ENCODE measurements at regions not wholly inside any gene's neighbourhood (a gene's known extent, or its start where the extent isn't known, plus 50 kb on each side); places are given as distances from the start of the nearest gene placed in this dataset.

- TF ChIP-seq ZNF699 (CRISPR knock-in tag; IDR thresholded peaks at IDR 0.05; ENCODE audit: insufficient replicate concordance) = no peak
- TF ChIP-seq ZNF274 (IDR thresholded peaks at IDR 0.05; ENCODE audit: borderline replicate concordance, low read depth, low read length) = no peak
- TF ChIP-seq, protein P1, sequence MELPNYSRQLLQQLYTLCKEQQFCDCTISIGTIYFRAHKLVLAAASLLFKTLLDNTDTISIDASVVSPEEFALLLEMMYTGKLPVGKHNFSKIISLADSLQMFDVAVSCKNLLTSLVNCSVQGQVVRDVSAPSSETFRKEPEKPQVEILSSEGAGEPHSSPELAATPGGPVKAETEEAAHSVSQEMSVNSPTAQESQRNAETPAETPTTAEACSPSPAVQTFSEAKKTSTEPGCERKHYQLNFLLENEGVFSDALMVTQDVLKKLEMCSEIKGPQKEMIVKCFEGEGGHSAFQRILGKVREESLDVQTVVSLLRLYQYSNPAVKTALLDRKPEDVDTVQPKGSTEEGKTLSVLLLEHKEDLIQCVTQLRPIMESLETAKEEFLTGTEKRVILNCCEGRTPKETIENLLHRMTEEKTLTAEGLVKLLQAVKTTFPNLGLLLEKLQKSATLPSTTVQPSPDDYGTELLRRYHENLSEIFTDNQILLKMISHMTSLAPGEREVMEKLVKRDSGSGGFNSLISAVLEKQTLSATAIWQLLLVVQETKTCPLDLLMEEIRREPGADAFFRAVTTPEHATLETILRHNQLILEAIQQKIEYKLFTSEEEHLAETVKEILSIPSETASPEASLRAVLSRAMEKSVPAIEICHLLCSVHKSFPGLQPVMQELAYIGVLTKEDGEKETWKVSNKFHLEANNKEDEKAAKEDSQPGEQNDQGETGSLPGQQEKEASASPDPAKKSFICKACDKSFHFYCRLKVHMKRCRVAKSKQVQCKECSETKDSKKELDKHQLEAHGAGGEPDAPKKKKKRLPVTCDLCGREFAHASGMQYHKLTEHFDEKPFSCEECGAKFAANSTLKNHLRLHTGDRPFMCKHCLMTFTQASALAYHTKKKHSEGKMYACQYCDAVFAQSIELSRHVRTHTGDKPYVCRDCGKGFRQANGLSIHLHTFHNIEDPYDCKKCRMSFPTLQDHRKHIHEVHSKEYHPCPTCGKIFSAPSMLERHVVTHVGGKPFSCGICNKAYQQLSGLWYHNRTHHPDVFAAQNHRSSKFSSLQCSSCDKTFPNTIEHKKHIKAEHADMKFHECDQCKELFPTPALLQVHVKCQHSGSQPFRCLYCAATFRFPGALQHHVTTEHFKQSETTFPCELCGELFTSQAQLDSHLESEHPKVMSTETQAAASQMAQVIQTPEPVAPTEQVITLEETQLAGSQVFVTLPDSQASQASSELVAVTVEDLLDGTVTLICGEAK (IDR thresholded peaks at IDR 0.05) = no peak
- TF ChIP-seq, protein P1 (CRISPR knock-in tag; IDR thresholded peaks at IDR 0.05) = no peak
- TF ChIP-seq TSHZ1 (CRISPR knock-in tag; IDR thresholded peaks at IDR 0.05) = no peak
- TF ChIP-seq CBFB (CRISPR knock-in tag; IDR thresholded peaks at IDR 0.05) = no peak
- no peak for TF ChIP-seq BRCA1 (IDR thresholded peaks at IDR 0.05)
- TF ChIP-seq BRCA1 (CRISPR knock-in tag; IDR thresholded peaks at IDR 0.05) = no peak
- no peak for TF ChIP-seq SETDB1 (IDR thresholded peaks at IDR 0.05; ENCODE audit: low read length)
- TF ChIP-seq RFX5 (IDR thresholded peaks at IDR 0.05; ENCODE audit: low read depth, low read length) = no peak
- TF ChIP-seq SP1 (CRISPR knock-in tag; IDR thresholded peaks at IDR 0.05) = no peak
- TF ChIP-seq UBTF (IDR thresholded peaks at IDR 0.05; ENCODE audit: borderline replicate concordance in 1 of 2, low read depth in 2 of 2, low read length in 2 of 2) = no peak
Measured at GRCh38 chr7:123329988-123330643, 130.3 kb upstream of the SLC13A1 start.
